Transverse colon (tissue), 4 donors: ENCODE measurements at regions not wholly inside any gene's neighbourhood (a gene's known extent, or its start where the extent isn't known, plus 50 kb on each side); places are given as distances from the start of the nearest gene placed in this dataset.

Experiments
- EP300 ChIP-seq: sonication (generic); formaldehyde crosslinking; IDR thresholded peaks from one replicate; pipeline ENCODE4 v1.6.1; 2017; ENCODE audit warnings: antibody characterized with exemption, low read depth
- POLR2A ChIP-seq: fragments of 450-650 bp; IDR thresholded peaks from one replicate; pipeline ENCODE4 v1.6.1; 2016; ENCODE audit warnings: antibody characterized with exemption, mild to moderate bottlenecking, moderate library complexity
- POLR2AphosphoS5 ChIP-seq, 3 donors: sonication (generic); formaldehyde crosslinking; IDR thresholded peaks; one replicate each; pipeline ENCODE4 v1.6.1; 2016; ENCODE audit warnings: antibody characterized with exemption in 3 of 3
- TF ChIP-seq, protein P1 (sequence below), 5 experiments: fragments of 200-600 bp in 3 of 5; fragments of 450-650 bp in 2 of 5; sonication (generic) in 3 of 5; IDR thresholded peaks; 1 replicate in 2 of 5; 2 replicates in 3 of 5; pipeline ENCODE4 v1.5.1; 2016 to 2017; ENCODE audit warnings: antibody characterized with exemption in 5 of 5, inconsistent platforms in 3 of 5, mild to moderate bottlenecking in 2 of 5, moderate library complexity in 1 of 5

GRCh38 chr1:68293122-68293521 is 60.8 kb upstream of the WLS start:
- TF ChIP-seq POLR2A: no peak
- TF ChIP-seq, protein P1, sequence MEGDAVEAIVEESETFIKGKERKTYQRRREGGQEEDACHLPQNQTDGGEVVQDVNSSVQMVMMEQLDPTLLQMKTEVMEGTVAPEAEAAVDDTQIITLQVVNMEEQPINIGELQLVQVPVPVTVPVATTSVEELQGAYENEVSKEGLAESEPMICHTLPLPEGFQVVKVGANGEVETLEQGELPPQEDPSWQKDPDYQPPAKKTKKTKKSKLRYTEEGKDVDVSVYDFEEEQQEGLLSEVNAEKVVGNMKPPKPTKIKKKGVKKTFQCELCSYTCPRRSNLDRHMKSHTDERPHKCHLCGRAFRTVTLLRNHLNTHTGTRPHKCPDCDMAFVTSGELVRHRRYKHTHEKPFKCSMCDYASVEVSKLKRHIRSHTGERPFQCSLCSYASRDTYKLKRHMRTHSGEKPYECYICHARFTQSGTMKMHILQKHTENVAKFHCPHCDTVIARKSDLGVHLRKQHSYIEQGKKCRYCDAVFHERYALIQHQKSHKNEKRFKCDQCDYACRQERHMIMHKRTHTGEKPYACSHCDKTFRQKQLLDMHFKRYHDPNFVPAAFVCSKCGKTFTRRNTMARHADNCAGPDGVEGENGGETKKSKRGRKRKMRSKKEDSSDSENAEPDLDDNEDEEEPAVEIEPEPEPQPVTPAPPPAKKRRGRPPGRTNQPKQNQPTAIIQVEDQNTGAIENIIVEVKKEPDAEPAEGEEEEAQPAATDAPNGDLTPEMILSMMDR (IDR thresholded peaks at IDR 0.05): no peak
- TF ChIP-seq EP300: no peak
- TF ChIP-seq POLR2AphosphoS5 (IDR thresholded peaks at IDR 0.05): no peak
